ENCODE measurements at regions not wholly inside any gene's neighbourhood (a gene's known extent, or its start where the extent isn't known, plus 50 kb on each side); places are given as distances from the start of the nearest gene placed in this dataset.

- H3K4me1 ChIP-seq, result no peaks in the 10 kb centered on the region
- intact Hi-C loops (cut with DNase I; ENCODE audit: low total_unique reads), result no loop called here
- no peak overlapping the region for H3K4me3 ChIP-seq
- in situ Hi-C loops (cut with MboI; ENCODE audit: low sequenced_read_pairs in 4 of 4), result no loop called here
- DNase-seq (no peak), ATAC-seq (no peak)
- no peaks in the 10 kb centered on the region for H3K9me3 ChIP-seq
- no peaks in the 10 kb centered on the region for H3K27me3 ChIP-seq
- no peak overlapping the region for H3K27ac ChIP-seq
- H3K36me3 ChIP-seq, result no peaks in the 10 kb centered on the region
- TF ChIP-seq CTCF (IDR thresholded peaks at IDR 0.05 in 4 of 5, conservative IDR thresholded peaks at IDR 0.05 in 1 of 5) (no peak), POLR2A (IDR thresholded peaks at IDR 0.05) (no peak)
Measured at GRCh38 chr4:11010624-11011023, 326.1 kb upstream of the CLNK start.

GRCh38 chr4:11009281-11009680 is 324.7 kb upstream of the CLNK start:
- Histone ChIP-seq H3K27ac (no peak overlapping the region), H3K36me3 (no peaks in the 10 kb centered on the region), H3K4me1 (no peaks in the 10 kb centered on the region), H3K9me3 (no peaks in the 10 kb centered on the region), H3K27me3 (no peaks in the 10 kb centered on the region), H3K4me3 (no peak overlapping the region)
- intact Hi-C loops (cut with DNase I; ENCODE audit: low total_unique reads), result no loop called here
- TF ChIP-seq CTCF (IDR thresholded peaks at IDR 0.05 in 4 of 5, conservative IDR thresholded peaks at IDR 0.05 in 1 of 5) (no peak), POLR2A (IDR thresholded peaks at IDR 0.05) (no peak)
- ATAC-seq (no peak), DNase-seq (no peak)
- in situ Hi-C loops (cut with MboI; ENCODE audit: low sequenced_read_pairs in 4 of 4), result no loop called here

GRCh38 chr4:11005300-11005699 is 320.7 kb upstream of the CLNK start:
- Histone ChIP-seq H3K27me3 (no peaks in the 10 kb centered on the region), H3K36me3 (no peaks in the 10 kb centered on the region), H3K4me1 (no peaks in the 10 kb centered on the region), H3K9me3 (no peaks in the 10 kb centered on the region), H3K27ac (no peak overlapping the region), H3K4me3 (no peak overlapping the region)
- TF ChIP-seq CTCF (IDR thresholded peaks at IDR 0.05 in 4 of 5, conservative IDR thresholded peaks at IDR 0.05 in 1 of 5), result no peak
- ATAC-seq, result no peak
- DNase-seq, result no peak
- intact Hi-C loops (cut with DNase I; ENCODE audit: low total_unique reads) (no loop called here), in situ Hi-C loops (cut with MboI; ENCODE audit: low sequenced_read_pairs in 4 of 4) (no loop called here)

- Histone ChIP-seq H3K4me1 (no peaks in the 10 kb centered on the region), H3K27ac (no peak overlapping the region), H3K9me3 (no peaks in the 10 kb centered on the region), H3K27me3 (no peaks in the 10 kb centered on the region), H3K36me3 (no peaks in the 10 kb centered on the region), H3K4me3 (no peak overlapping the region)
- DNase-seq (no peak), ATAC-seq (no peak)
- intact Hi-C loops (cut with DNase I; ENCODE audit: low total_unique reads) (no loop called here), in situ Hi-C loops (cut with MboI; ENCODE audit: low sequenced_read_pairs in 4 of 4) (no loop called here)
- TF ChIP-seq CTCF (IDR thresholded peaks at IDR 0.05 in 4 of 5, conservative IDR thresholded peaks at IDR 0.05 in 1 of 5) (no peak), POLR2A (IDR thresholded peaks at IDR 0.05) (no peak)
Measured at GRCh38 chr4:11004818-11005217, 320.2 kb upstream of the CLNK start.

GRCh38 chr4:11002961-11003360 is 318.4 kb upstream of the CLNK start:
- DNase-seq (no peak), ATAC-seq (no peak)
- H3K9me3 ChIP-seq, result no peaks in the 10 kb centered on the region
- no peaks in the 10 kb centered on the region for H3K36me3 ChIP-seq
- no peaks in the 10 kb centered on the region for H3K27me3 ChIP-seq
- no peaks in the 10 kb centered on the region for H3K4me1 ChIP-seq
- TF ChIP-seq POLR2A (IDR thresholded peaks at IDR 0.05) (no peak), CTCF (IDR thresholded peaks at IDR 0.05 in 4 of 5, conservative IDR thresholded peaks at IDR 0.05 in 1 of 5) (no peak)
- intact Hi-C loops (cut with DNase I; ENCODE audit: low total_unique reads) (no loop called here), in situ Hi-C loops (cut with MboI; ENCODE audit: low sequenced_read_pairs in 4 of 4) (no loop called here)
- H3K27ac ChIP-seq, result no peak overlapping the region
- H3K4me3 ChIP-seq, result no peak overlapping the region

Measured in gastrocnemius medialis (tissue), 4 donors.